Neural cell (in vitro differentiated cells): ENCODE measurements at regions not wholly inside any gene's neighbourhood (a gene's known extent, or its start where the extent isn't known, plus 50 kb on each side); places are given as distances from the start of the nearest gene placed in this dataset.
"Not testable (repeated sequence)": the region's sequence is repeated elsewhere in the genome, so short reads cannot be mapped to it uniquely, and the experiment has no call there.

Source experiments
- H2AFZ ChIP-seq: fragments of 200-600, 300-800 bp; sonication (generic), shearing (Covaris generic); 2 replicates; pipeline ENCODE4 v1.6.0; 2014; ENCODE audit warnings: low read depth, mild to moderate bottlenecking, antibody characterized with exemption, low read length, moderate library complexity
- H3F3A ChIP-seq: fragments of 200-600 bp; shearing (Covaris generic); 2 replicates; pipeline ENCODE4 v1.6.1; 2016; ENCODE audit warnings: mild to moderate bottlenecking, moderate library complexity, mixed read lengths, antibody characterized with exemption, low read length; ENCODE audit not compliant: insufficient read depth, poor library complexity, severe bottlenecking
- H3K27ac ChIP-seq: fragments of 200-600, 300-800 bp; sonication (generic), shearing (Covaris generic); 2 replicates; pipeline ENCODE4 v1.5.1; 2014; ENCODE audit warnings: mild to moderate bottlenecking, low read length, moderate library complexity
- H3K27me3 ChIP-seq: fragments of 300-800, 200-600 bp; sonication (generic), shearing (Covaris generic); 2 replicates; pipeline ENCODE4 v1.6.0; 2014; ENCODE audit warnings: mild to moderate bottlenecking, low read depth, low read length, moderate library complexity; ENCODE audit not compliant: insufficient read depth
- H3K36me3 ChIP-seq: fragments of 300-800, 200-600 bp; sonication (generic), shearing (Covaris generic); 2 replicates; pipeline ENCODE4 v1.5.1; 2014; ENCODE audit warnings: mild to moderate bottlenecking, antibody characterized with exemption, low read length, moderate library complexity; ENCODE audit not compliant: insufficient read depth
- H3K4me2 ChIP-seq: fragments of 300-800, 200-600 bp; sonication (generic), shearing (Covaris generic); 2 replicates; pipeline ENCODE4 v1.6.0; 2014; ENCODE audit warnings: mild to moderate bottlenecking, low read length
- H3K4me3 ChIP-seq: fragments of 300-800, 200-600 bp; sonication (generic), shearing (Covaris generic); 2 replicates; pipeline ENCODE4 v1.5.1; 2014; ENCODE audit warnings: mild to moderate bottlenecking, low read length, moderate library complexity
- H3K79me2 ChIP-seq: fragments of 200-600 bp; shearing (Covaris generic); replicated peaks from 2 replicates; pipeline ENCODE4 v1.6.0; 2014; ENCODE audit warnings: mild to moderate bottlenecking, low read length, moderate library complexity; ENCODE audit not compliant: insufficient read depth
- H3K9ac ChIP-seq: fragments of 300-800, 200-600 bp; sonication (generic), shearing (Covaris generic); 2 replicates; pipeline ENCODE4 v1.6.1; 2016; ENCODE audit warnings: mild to moderate bottlenecking, low read length, mixed read lengths
- H3K9me2 ChIP-seq: fragments of 200-600 bp; shearing (Covaris generic); 2 replicates; pipeline ENCODE4 v1.6.1; 2016; ENCODE audit warnings: mild to moderate bottlenecking, low read length, mixed read lengths; ENCODE audit not compliant: insufficient read depth
- H3K9me3 ChIP-seq: fragments of 200-600, 300-800 bp; sonication (generic), shearing (Covaris generic); 2 replicates; pipeline ENCODE4 v1.6.1; 2016; ENCODE audit warnings: mild to moderate bottlenecking, mixed run types, low read length, moderate library complexity, mixed read lengths
- H4K20me1 ChIP-seq: fragments of 200-600 bp; shearing (Covaris generic); 2 replicates; pipeline ENCODE4 v1.6.1; 2016; ENCODE audit warnings: mild to moderate bottlenecking, mixed run types; ENCODE audit not compliant: insufficient read depth
- EP300 ChIP-seq: fragments of 450-650 bp; conservative IDR thresholded peaks from 2 replicates; pipeline ENCODE4 v1.6.1; 2014; ENCODE audit warnings: antibody characterized with exemption, mild to moderate bottlenecking, moderate library complexity; ENCODE audit not compliant: poor library complexity, severe bottlenecking
- EZH2 ChIP-seq: fragments of 200-600, 300-800 bp; shearing (Covaris generic), sonication (generic); IDR thresholded peaks from 2 replicates; pipeline ENCODE4 v1.6.1; 2014; ENCODE audit warnings: antibody characterized with exemption, low read length, borderline replicate concordance, mild to moderate bottlenecking; ENCODE audit not compliant: insufficient read depth, poor library complexity, severe bottlenecking
- MXI1 ChIP-seq: fragments of 450-650 bp; conservative IDR thresholded peaks from 2 replicates; pipeline ENCODE4 v1.6.1; 2014; ENCODE audit warnings: antibody characterized with exemption, mild to moderate bottlenecking; ENCODE audit not compliant: poor library complexity, severe bottlenecking
- POLR2AphosphoS5 ChIP-seq: IDR thresholded peaks from 2 replicates; pipeline ENCODE4 v1.6.1; 2012
- RAD21 ChIP-seq: fragments of 450-650 bp; conservative IDR thresholded peaks from 2 replicates; pipeline ENCODE4 v1.6.1; 2014; ENCODE audit warnings: antibody characterized with exemption, mild to moderate bottlenecking, moderate library complexity
- SMC3 ChIP-seq: fragments of 450-650 bp; conservative IDR thresholded peaks from 2 replicates; pipeline ENCODE4 v1.6.1; 2014; ENCODE audit warnings: antibody characterized with exemption, mild to moderate bottlenecking, moderate library complexity; ENCODE audit not compliant: poor library complexity
- TAF1 ChIP-seq: IDR thresholded peaks from 2 replicates; pipeline ENCODE4 v1.6.1; 2012; ENCODE audit warnings: low read depth
- TF ChIP-seq, protein P1 (sequence below): fragments of 450-650 bp; IDR thresholded peaks from 2 replicates; pipeline ENCODE4 v1.5.1; 2014; ENCODE audit warnings: antibody characterized with exemption, mild to moderate bottlenecking, moderate library complexity; ENCODE audit not compliant: poor library complexity, severe bottlenecking
- TF ChIP-seq, protein P2 (sequence below): IDR thresholded peaks from 2 replicates; pipeline ENCODE4 v1.6.1; 2012; ENCODE audit warnings: borderline replicate concordance

DNA sequence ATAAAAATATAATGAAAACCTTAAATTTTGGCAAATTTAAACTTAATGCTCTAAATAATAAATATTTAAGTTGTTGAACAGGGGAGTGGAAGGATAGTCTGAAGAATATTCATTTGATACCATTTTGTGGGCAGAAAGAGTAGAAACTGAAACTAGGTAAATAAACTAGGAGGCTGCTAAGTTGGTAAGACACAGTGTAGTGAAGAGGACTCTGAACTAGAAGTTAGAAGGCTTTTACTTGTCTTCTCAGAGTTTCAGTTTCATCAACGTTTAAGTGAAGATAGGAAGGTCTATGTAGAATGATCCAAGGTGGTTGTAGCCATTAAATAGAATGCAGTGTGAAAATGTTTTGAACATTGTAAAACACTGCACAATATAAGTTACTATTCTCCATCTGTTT, 516.9 kb downstream of the AMY1C start:
- Histone ChIP-seq H3K27ac (no peak overlapping the region), H3K79me2 (no peaks in the 10 kb centered on the region), H3K27me3 (no peaks in the 10 kb centered on the region), H3K4me3 (no peak overlapping the region), H3F3A (no peaks in the 10 kb centered on the region), H3K9me2 (no peaks in the 10 kb centered on the region), H3K4me2 (no peak overlapping the region), H3K9me3 (no peaks in the 10 kb centered on the region), H2AFZ (no peak overlapping the region), H4K20me1 (no peaks in the 10 kb centered on the region), H3K36me3 (no peaks in the 10 kb centered on the region), H3K9ac (no peak overlapping the region)
- TF ChIP-seq MXI1 (no peak), RAD21 (no peak), POLR2AphosphoS5 (no peak), EP300 (no peak), EZH2 (no peak), TAF1 (no peak), SMC3 (no peak)
- TF ChIP-seq, protein P1, sequence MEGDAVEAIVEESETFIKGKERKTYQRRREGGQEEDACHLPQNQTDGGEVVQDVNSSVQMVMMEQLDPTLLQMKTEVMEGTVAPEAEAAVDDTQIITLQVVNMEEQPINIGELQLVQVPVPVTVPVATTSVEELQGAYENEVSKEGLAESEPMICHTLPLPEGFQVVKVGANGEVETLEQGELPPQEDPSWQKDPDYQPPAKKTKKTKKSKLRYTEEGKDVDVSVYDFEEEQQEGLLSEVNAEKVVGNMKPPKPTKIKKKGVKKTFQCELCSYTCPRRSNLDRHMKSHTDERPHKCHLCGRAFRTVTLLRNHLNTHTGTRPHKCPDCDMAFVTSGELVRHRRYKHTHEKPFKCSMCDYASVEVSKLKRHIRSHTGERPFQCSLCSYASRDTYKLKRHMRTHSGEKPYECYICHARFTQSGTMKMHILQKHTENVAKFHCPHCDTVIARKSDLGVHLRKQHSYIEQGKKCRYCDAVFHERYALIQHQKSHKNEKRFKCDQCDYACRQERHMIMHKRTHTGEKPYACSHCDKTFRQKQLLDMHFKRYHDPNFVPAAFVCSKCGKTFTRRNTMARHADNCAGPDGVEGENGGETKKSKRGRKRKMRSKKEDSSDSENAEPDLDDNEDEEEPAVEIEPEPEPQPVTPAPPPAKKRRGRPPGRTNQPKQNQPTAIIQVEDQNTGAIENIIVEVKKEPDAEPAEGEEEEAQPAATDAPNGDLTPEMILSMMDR, result no peak
- TF ChIP-seq, protein P2, sequence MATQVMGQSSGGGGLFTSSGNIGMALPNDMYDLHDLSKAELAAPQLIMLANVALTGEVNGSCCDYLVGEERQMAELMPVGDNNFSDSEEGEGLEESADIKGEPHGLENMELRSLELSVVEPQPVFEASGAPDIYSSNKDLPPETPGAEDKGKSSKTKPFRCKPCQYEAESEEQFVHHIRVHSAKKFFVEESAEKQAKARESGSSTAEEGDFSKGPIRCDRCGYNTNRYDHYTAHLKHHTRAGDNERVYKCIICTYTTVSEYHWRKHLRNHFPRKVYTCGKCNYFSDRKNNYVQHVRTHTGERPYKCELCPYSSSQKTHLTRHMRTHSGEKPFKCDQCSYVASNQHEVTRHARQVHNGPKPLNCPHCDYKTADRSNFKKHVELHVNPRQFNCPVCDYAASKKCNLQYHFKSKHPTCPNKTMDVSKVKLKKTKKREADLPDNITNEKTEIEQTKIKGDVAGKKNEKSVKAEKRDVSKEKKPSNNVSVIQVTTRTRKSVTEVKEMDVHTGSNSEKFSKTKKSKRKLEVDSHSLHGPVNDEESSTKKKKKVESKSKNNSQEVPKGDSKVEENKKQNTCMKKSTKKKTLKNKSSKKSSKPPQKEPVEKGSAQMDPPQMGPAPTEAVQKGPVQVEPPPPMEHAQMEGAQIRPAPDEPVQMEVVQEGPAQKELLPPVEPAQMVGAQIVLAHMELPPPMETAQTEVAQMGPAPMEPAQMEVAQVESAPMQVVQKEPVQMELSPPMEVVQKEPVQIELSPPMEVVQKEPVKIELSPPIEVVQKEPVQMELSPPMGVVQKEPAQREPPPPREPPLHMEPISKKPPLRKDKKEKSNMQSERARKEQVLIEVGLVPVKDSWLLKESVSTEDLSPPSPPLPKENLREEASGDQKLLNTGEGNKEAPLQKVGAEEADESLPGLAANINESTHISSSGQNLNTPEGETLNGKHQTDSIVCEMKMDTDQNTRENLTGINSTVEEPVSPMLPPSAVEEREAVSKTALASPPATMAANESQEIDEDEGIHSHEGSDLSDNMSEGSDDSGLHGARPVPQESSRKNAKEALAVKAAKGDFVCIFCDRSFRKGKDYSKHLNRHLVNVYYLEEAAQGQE, result no peak

DNA sequence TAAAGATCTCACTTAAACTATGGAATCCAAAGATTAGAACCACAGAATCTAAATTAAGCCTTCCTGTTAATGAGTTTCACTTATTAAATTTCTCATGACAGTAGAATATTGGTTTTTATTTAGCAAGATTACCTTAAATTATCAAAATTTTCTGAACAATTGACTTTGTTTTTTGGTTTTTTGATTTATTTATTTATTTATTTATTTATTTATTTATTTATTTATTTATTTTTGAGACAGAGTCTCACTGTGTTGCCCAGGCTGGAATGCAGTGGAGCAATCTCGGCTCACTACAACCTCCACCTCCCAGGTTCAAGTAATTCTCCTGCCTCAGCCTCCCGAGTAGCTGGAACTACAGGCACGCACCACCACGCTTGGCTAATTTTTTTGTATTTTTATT, 538.6 kb downstream of the AMY1C start:
- not testable (repeated sequence) for H3K4me2 ChIP-seq, H3K36me3 ChIP-seq, H3K27ac ChIP-seq, H3K4me3 ChIP-seq, H3K9me2 ChIP-seq, H4K20me1 ChIP-seq, H3K27me3 ChIP-seq, H3F3A ChIP-seq, H3K79me2 ChIP-seq, H3K9ac ChIP-seq, H3K9me3 ChIP-seq, H2AFZ ChIP-seq

DNA sequence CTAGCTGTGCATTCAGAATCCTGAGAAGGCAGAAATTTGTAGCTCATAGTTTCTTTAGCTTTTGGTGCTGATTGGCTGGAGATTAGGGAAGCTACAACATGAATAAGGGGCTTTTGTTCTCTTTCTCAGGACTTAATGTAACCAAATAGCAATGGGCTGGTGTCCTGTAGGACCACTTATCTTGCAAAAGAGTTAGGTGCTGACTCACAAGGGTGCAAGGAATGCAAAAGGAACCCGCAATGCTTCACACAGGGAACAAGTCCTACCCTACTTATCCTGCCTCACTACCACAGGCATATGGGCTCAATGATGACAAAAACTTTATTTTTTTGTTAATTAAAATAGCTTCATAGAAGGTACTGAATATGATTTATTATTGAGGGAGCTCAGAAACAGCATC, 541.5 kb downstream of the AMY1C start:
- Histone ChIP-seq H3K4me2 (no peak overlapping the region), H2AFZ (no peak overlapping the region), H3K27ac (no peak overlapping the region), H3K9me3 (no peaks in the 10 kb centered on the region), H3K9ac (no peak overlapping the region), H3K9me2 (no peaks in the 10 kb centered on the region), H3K27me3 (no peaks in the 10 kb centered on the region), H3F3A (no peaks in the 10 kb centered on the region), H3K36me3 (no peaks in the 10 kb centered on the region), H4K20me1 (no peaks in the 10 kb centered on the region), H3K79me2 (no peaks in the 10 kb centered on the region), H3K4me3 (no peak overlapping the region)
- TF ChIP-seq EZH2 (no peak), RAD21 (no peak), EP300 (no peak), POLR2AphosphoS5 (no peak), SMC3 (no peak), MXI1 (no peak), TAF1 (no peak)
- TF ChIP-seq, protein P1, result no peak
- TF ChIP-seq, protein P2, result no peak
